Osteoblast (primary cell): ENCODE measurements at regions not wholly inside any gene's neighbourhood (a gene's known extent, or its start where the extent isn't known, plus 50 kb on each side); places are given as distances from the start of the nearest gene placed in this dataset.

Source experiments
- DNase-seq: peaks from one replicate; pipeline ENCODE4 v3.0.0; 2011; ENCODE audit warnings: low spot score, mixed read lengths; ENCODE audit not compliant: insufficient read length; ENCODE audit errors: missing footprints
- H2AFZ ChIP-seq: 2 replicates; pipeline ENCODE4 v1.6.0; 2011; ENCODE audit warnings: mild to moderate bottlenecking, low read length
- H3K27ac ChIP-seq: 2 replicates; pipeline ENCODE4 v1.5.1; 2011; ENCODE audit warnings: mild to moderate bottlenecking, low read depth, low read length, moderate library complexity
- H3K27me3 ChIP-seq: 2 replicates; pipeline ENCODE4 v1.6.0; 2012; ENCODE audit warnings: mild to moderate bottlenecking, control low read depth, inconsistent platforms, low read length, moderate library complexity; ENCODE audit not compliant: insufficient read depth
- H3K36me3 ChIP-seq: 2 replicates; pipeline ENCODE4 v1.5.1; 2011; ENCODE audit warnings: mild to moderate bottlenecking, low read length, control low read depth, moderate library complexity; ENCODE audit not compliant: insufficient read depth
- H3K4me1 ChIP-seq: 2 replicates; pipeline ENCODE4 v1.5.1; 2011; ENCODE audit warnings: mild to moderate bottlenecking, low read length, control low read depth, moderate library complexity; ENCODE audit not compliant: insufficient read depth
- H3K4me2 ChIP-seq: 2 replicates; pipeline ENCODE4 v1.6.0; 2011; ENCODE audit warnings: mild to moderate bottlenecking, low read length; ENCODE audit not compliant: insufficient read depth
- H3K4me3 ChIP-seq: fragments of 200-600 bp; sonication (generic); 3 replicates; pipeline ENCODE4 v1.5.1; 2012; ENCODE audit warnings: mild to moderate bottlenecking, low read length, inconsistent platforms; ENCODE audit not compliant: insufficient read depth
- H3K79me2 ChIP-seq: 2 replicates; pipeline ENCODE4 v1.6.0; 2012; ENCODE audit warnings: mild to moderate bottlenecking, low read length, control low read depth, inconsistent platforms; ENCODE audit not compliant: insufficient read depth
- H3K9me3 ChIP-seq: 2 replicates; pipeline ENCODE4 v1.5.1; 2011; ENCODE audit warnings: low read depth, low read length, control low read depth
- H4K20me1 ChIP-seq: 2 replicates; pipeline ENCODE4 v1.6.0; 2012; ENCODE audit warnings: mild to moderate bottlenecking, low read length, control low read depth; ENCODE audit not compliant: insufficient read depth
- TF ChIP-seq, protein P1 (sequence below): IDR thresholded peaks from 2 replicates; pipeline ENCODE4 v1.5.1; 2011; ENCODE audit warnings: mild to moderate bottlenecking, low read depth, low read length, moderate library complexity; ENCODE audit errors: extremely low read depth

- TF ChIP-seq, protein P1, sequence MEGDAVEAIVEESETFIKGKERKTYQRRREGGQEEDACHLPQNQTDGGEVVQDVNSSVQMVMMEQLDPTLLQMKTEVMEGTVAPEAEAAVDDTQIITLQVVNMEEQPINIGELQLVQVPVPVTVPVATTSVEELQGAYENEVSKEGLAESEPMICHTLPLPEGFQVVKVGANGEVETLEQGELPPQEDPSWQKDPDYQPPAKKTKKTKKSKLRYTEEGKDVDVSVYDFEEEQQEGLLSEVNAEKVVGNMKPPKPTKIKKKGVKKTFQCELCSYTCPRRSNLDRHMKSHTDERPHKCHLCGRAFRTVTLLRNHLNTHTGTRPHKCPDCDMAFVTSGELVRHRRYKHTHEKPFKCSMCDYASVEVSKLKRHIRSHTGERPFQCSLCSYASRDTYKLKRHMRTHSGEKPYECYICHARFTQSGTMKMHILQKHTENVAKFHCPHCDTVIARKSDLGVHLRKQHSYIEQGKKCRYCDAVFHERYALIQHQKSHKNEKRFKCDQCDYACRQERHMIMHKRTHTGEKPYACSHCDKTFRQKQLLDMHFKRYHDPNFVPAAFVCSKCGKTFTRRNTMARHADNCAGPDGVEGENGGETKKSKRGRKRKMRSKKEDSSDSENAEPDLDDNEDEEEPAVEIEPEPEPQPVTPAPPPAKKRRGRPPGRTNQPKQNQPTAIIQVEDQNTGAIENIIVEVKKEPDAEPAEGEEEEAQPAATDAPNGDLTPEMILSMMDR: no peak
- H3K4me3 ChIP-seq: no peak overlapping the region
- no peaks in the 10 kb centered on the region for H4K20me1 ChIP-seq
- DNase-seq: no peak
- H3K27me3 ChIP-seq: no peaks in the 10 kb centered on the region
- no peak overlapping the region for H3K27ac ChIP-seq
- no peaks in the 10 kb centered on the region for H3K9me3 ChIP-seq
- H3K36me3 ChIP-seq: no peaks in the 10 kb centered on the region
- no peaks in the 10 kb centered on the region for H3K4me1 ChIP-seq
- no peaks in the 10 kb centered on the region for H3K79me2 ChIP-seq
- H2AFZ ChIP-seq: no peak overlapping the region
- no peak overlapping the region for H3K4me2 ChIP-seq
Measured at GRCh38 chr2:147619808-147620207, 225.0 kb upstream of the ACVR2A start.

DNA sequence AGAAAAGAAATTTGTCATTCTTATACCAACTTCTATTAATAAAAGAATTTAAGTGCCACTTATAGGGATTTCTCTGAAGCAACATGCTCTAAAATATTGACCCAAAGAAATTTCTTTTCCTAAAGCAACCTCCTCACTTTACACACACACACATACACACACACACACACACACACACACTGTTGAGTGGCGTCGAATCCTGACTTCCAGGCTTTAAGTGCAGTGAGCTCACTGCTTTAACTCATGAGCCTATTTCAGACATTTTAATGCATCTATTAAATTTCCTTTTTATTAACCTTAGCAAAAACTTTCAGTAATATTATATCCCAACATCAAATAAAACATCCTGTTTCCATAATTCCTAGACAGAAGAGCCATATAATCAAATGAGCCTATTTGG, 229.1 kb upstream of the ACVR2A start:
- Histone ChIP-seq H2AFZ (no peak overlapping the region), H3K9me3 (no peaks in the 10 kb centered on the region), H3K4me3 (no peak overlapping the region), H3K79me2 (no peaks in the 10 kb centered on the region), H3K27me3 (no peaks in the 10 kb centered on the region), H3K27ac (no peak overlapping the region), H3K36me3 (no peaks in the 10 kb centered on the region), H3K4me1 (no peaks in the 10 kb centered on the region), H4K20me1 (no peaks in the 10 kb centered on the region), H3K4me2 (no peak overlapping the region)
- TF ChIP-seq, protein P1: no peak
- no peak for DNase-seq

GRCh38 chr2:147614979-147615470, 229.8 kb upstream of the ACVR2A start:
- no peak overlapping the region for H2AFZ ChIP-seq
- no peak overlapping the region for H3K4me2 ChIP-seq
- no peak overlapping the region for H3K27ac ChIP-seq
- H3K4me1 ChIP-seq: no peaks in the 10 kb centered on the region
- H3K79me2 ChIP-seq: no peaks in the 10 kb centered on the region
- H3K27me3 ChIP-seq: no peaks in the 10 kb centered on the region
- TF ChIP-seq, protein P1: no peak
- H4K20me1 ChIP-seq: no peaks in the 10 kb centered on the region
- no peak overlapping the region for H3K4me3 ChIP-seq
- no peaks in the 10 kb centered on the region for H3K36me3 ChIP-seq
- no peak for DNase-seq
- H3K9me3 ChIP-seq: no peaks in the 10 kb centered on the region

GRCh38 chr2:147614471-147614870, 230.4 kb upstream of the ACVR2A start:
- no peak overlapping the region for H3K27ac ChIP-seq

More at GRCh38 chr2:147614471-147614870, 230.4 kb upstream of the ACVR2A start:
- no peaks in the 10 kb centered on the region for H3K9me3 ChIP-seq
- TF ChIP-seq, protein P1: no peak
- no peaks in the 10 kb centered on the region for H3K27me3 ChIP-seq
- H2AFZ ChIP-seq: no peak overlapping the region
- H3K4me1 ChIP-seq: no peaks in the 10 kb centered on the region
- no peaks in the 10 kb centered on the region for H4K20me1 ChIP-seq
- H3K4me3 ChIP-seq: no peak overlapping the region
- no peak overlapping the region for H3K4me2 ChIP-seq
- no peak for DNase-seq
- H3K36me3 ChIP-seq: no peaks in the 10 kb centered on the region
- no peaks in the 10 kb centered on the region for H3K79me2 ChIP-seq
